ENCODE measurements at regions not wholly inside any gene's neighbourhood (a gene's known extent, or its start where the extent isn't known, plus 50 kb on each side); places are given as distances from the start of the nearest gene placed in this dataset.

- Histone ChIP-seq H3K9ac (ENCODE audit: insufficient read length) (no peak overlapping the region), H3K27ac (no peak overlapping the region), H3K4me3 (no peak overlapping the region), H3K36me3 (ENCODE audit: insufficient read depth, low read length) (no peaks in the 10 kb centered on the region), H3K9me3 (ENCODE audit: low read depth, low read length) (no peaks in the 10 kb centered on the region)
- no peak for DNase-seq (ENCODE audit: low read depth, low spot score)
- TF ChIP-seq POLR2AphosphoS5 (IDR thresholded peaks at IDR 0.05; ENCODE audit: borderline replicate concordance, low read depth, low read length) = no peak
- no peak for TF ChIP-seq EZH2 (IDR thresholded peaks at IDR 0.05)
- TF ChIP-seq FOXP2 (optimal IDR thresholded peaks at IDR 0.05; ENCODE audit: control extremely low read depth, extremely low read length, insufficient read depth) = no peak
These were observed 67.9 kb upstream of the BEGAIN start for GRCh38 chr14:100654814-100655740.

GRCh38 chr14:100655741-100656085 is 68.5 kb upstream of the BEGAIN start:
- H3K9ac ChIP-seq (ENCODE audit: insufficient read length) = no peak overlapping the region
- no peaks in the 10 kb centered on the region for H3K9me3 ChIP-seq (ENCODE audit: low read depth, low read length)
- no peak for TF ChIP-seq POLR2AphosphoS5 (IDR thresholded peaks at IDR 0.05; ENCODE audit: borderline replicate concordance, low read depth, low read length)
- no peak for TF ChIP-seq EZH2 (IDR thresholded peaks at IDR 0.05)
- TF ChIP-seq FOXP2 (optimal IDR thresholded peaks at IDR 0.05; ENCODE audit: control extremely low read depth, extremely low read length, insufficient read depth) = no peak
- no peak overlapping the region for H3K4me3 ChIP-seq
- H3K27ac ChIP-seq = no peak overlapping the region
- H3K36me3 ChIP-seq (ENCODE audit: insufficient read depth, low read length) = no peaks in the 10 kb centered on the region
- no peak for DNase-seq (ENCODE audit: low read depth, low spot score)

- H3K27ac ChIP-seq = no peak overlapping the region
- no peaks in the 10 kb centered on the region for H3K9me3 ChIP-seq (ENCODE audit: low read depth, low read length)
- DNase-seq (ENCODE audit: low read depth, low spot score) = no peak
- TF ChIP-seq EZH2 (IDR thresholded peaks at IDR 0.05) = no peak
- TF ChIP-seq FOXP2 (optimal IDR thresholded peaks at IDR 0.05; ENCODE audit: control extremely low read depth, extremely low read length, insufficient read depth) = no peak
- TF ChIP-seq POLR2AphosphoS5 (IDR thresholded peaks at IDR 0.05; ENCODE audit: borderline replicate concordance, low read depth, low read length) = no peak
- H3K4me3 ChIP-seq = no peak overlapping the region
- no peak overlapping the region for H3K9ac ChIP-seq (ENCODE audit: insufficient read length)
- H3K36me3 ChIP-seq (ENCODE audit: insufficient read depth, low read length) = no peaks in the 10 kb centered on the region
These were observed 69.7 kb upstream of the DLK1 start for GRCh38 chr14:100656996-100657395.

GRCh38 chr14:100657780-100658179 is 68.9 kb upstream of the DLK1 start:
- Histone ChIP-seq H3K4me3 (no peak overlapping the region), H3K27ac (no peak overlapping the region), H3K36me3 (ENCODE audit: insufficient read depth, low read length) (no peaks in the 10 kb centered on the region), H3K9me3 (ENCODE audit: low read depth, low read length) (no peaks in the 10 kb centered on the region), H3K9ac (ENCODE audit: insufficient read length) (no peak overlapping the region)
- no peak for TF ChIP-seq EZH2 (IDR thresholded peaks at IDR 0.05)
- no peak for TF ChIP-seq FOXP2 (optimal IDR thresholded peaks at IDR 0.05; ENCODE audit: control extremely low read depth, extremely low read length, insufficient read depth)
- TF ChIP-seq POLR2AphosphoS5 (IDR thresholded peaks at IDR 0.05; ENCODE audit: borderline replicate concordance, low read depth, low read length) = no peak
- DNase-seq (ENCODE audit: low read depth, low spot score) = no peak

- Histone ChIP-seq H3K36me3 (ENCODE audit: insufficient read depth, low read length) (no peaks in the 10 kb centered on the region), H3K4me3 (no peak overlapping the region), H3K9ac (ENCODE audit: insufficient read length) (no peak overlapping the region), H3K27ac (no peak overlapping the region), H3K9me3 (ENCODE audit: low read depth, low read length) (no peaks in the 10 kb centered on the region)
- DNase-seq (ENCODE audit: low read depth, low spot score) = no peak
- TF ChIP-seq EZH2 (IDR thresholded peaks at IDR 0.05) (no peak), POLR2AphosphoS5 (IDR thresholded peaks at IDR 0.05; ENCODE audit: borderline replicate concordance, low read depth, low read length) (no peak), FOXP2 (optimal IDR thresholded peaks at IDR 0.05; ENCODE audit: control extremely low read depth, extremely low read length, insufficient read depth) (no peak)
These were observed 68.4 kb upstream of the DLK1 start for GRCh38 chr14:100658181-100658886.

- DNase-seq (ENCODE audit: low read depth, low spot score) = no peak
- TF ChIP-seq EZH2 (IDR thresholded peaks at IDR 0.05) = no peak
- TF ChIP-seq FOXP2 (optimal IDR thresholded peaks at IDR 0.05; ENCODE audit: control extremely low read depth, extremely low read length, insufficient read depth) = no peak
- TF ChIP-seq POLR2AphosphoS5 (IDR thresholded peaks at IDR 0.05; ENCODE audit: borderline replicate concordance, low read depth, low read length) = no peak
- no peaks in the 10 kb centered on the region for H3K36me3 ChIP-seq (ENCODE audit: insufficient read depth, low read length)
- H3K9me3 ChIP-seq (ENCODE audit: low read depth, low read length) = no peaks in the 10 kb centered on the region
- no peak overlapping the region for H3K9ac ChIP-seq (ENCODE audit: insufficient read length)
- no peak overlapping the region for H3K27ac ChIP-seq
- no peak overlapping the region for H3K4me3 ChIP-seq
These were observed 67.2 kb upstream of the DLK1 start for GRCh38 chr14:100659345-100660001.

GRCh38 chr14:100660498-100660881 is 66.2 kb upstream of the DLK1 start:
- TF ChIP-seq FOXP2 (optimal IDR thresholded peaks at IDR 0.05; ENCODE audit: control extremely low read depth, extremely low read length, insufficient read depth) = no peak
- TF ChIP-seq POLR2AphosphoS5 (IDR thresholded peaks at IDR 0.05; ENCODE audit: borderline replicate concordance, low read depth, low read length) = no peak
- TF ChIP-seq EZH2 (IDR thresholded peaks at IDR 0.05) = no peak

More at GRCh38 chr14:100660498-100660881, 66.2 kb upstream of the DLK1 start:
- Histone ChIP-seq H3K9me3 (ENCODE audit: low read depth, low read length) (no peaks in the 10 kb centered on the region), H3K27ac (no peak overlapping the region), H3K36me3 (ENCODE audit: insufficient read depth, low read length) (no peaks in the 10 kb centered on the region), H3K9ac (ENCODE audit: insufficient read length) (no peak overlapping the region), H3K4me3 (no peak overlapping the region)
- no peak for DNase-seq (ENCODE audit: low read depth, low spot score)
